HG02588 (cell line): ENCODE measurements at regions not wholly inside any gene's neighbourhood (a gene's known extent, or its start where the extent isn't known, plus 50 kb on each side); places are given as distances from the start of the nearest gene placed in this dataset.
"Not testable (repeated sequence)": the region's sequence is repeated elsewhere in the genome, so short reads cannot be mapped to it uniquely, and the experiment has no call there.

Source experiments
- ATAC-seq: cut with Tn5 transposase; IDR thresholded peaks from one replicate; pipeline ENCODE4 v1.9.1; 2021; ENCODE audit warnings: mild to moderate bottlenecking, moderate library complexity; ENCODE audit not compliant: unreplicated experiment

DNA sequence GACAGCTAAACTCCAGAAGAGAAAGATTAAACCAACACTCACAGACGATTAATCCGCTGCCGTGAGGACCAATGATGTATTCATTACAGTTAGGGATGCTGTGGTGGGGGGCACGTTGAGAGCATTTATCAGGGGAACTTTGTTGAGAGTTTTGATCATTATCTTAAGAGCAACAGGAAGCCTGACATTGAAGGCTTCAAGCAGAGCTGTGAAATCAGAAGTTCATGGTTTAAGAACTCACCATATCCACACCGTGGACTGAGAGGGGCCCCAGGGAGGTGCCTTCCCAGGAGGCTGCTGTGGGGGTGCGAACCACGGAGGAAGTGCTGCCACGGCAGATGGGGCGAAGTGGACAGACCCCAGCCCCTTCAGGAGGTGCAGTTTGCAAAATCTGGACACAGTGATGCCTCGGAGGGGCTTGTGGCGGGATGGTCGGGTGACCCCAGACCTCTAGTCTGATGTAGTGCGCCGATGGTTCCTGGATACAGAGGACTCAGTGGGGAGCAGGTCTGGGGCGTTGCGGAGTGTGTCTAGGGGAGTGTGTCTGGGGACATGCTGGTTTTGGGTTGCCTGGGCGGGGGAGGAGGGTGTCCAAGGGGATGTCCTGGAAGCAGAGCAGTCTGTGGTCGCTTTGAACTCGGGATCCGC lies 73.0 kb downstream of the DIO3 start:
- no peak for ATAC-seq

GRCh38 chr14:101634850-101635748 lies 73.8 kb downstream of the DIO3 start:
- no peak for ATAC-seq

- peak; percentile 79 for ATAC-seq
Measured at GRCh38 chr14:101635749-101636560, 74.7 kb downstream of the DIO3 start.

GRCh38 chr14:101639241-101639833 lies 78.0 kb downstream of the DIO3 start:
- ATAC-seq: no peak

- no peak for ATAC-seq
Measured at GRCh38 chr14:101643651-101644050, 82.4 kb downstream of the DIO3 start.

DNA sequence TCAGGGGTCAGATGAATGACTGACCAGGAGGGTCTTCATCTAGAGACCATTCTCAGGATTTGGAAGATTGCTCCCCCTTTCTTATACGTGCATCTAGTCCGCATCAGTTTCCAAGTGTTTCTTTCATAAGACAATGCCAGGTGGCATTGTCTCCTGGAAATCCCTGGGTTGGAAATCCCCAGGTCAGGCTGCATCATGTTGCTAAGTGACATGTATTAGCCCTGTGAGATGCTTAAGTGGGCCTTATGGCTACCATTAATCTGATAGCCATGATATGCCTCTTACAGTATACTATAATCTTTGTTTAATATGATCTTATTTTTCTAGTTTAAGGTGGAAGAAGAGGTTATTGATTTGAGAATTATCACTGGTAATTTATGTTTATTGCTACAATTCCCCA lies 92.8 kb downstream of the DIO3 start:
- ATAC-seq: no peak

- no peak for ATAC-seq
Measured at GRCh38 chr14:101657372-101657771, 96.1 kb downstream of the DIO3 start.

DNA sequence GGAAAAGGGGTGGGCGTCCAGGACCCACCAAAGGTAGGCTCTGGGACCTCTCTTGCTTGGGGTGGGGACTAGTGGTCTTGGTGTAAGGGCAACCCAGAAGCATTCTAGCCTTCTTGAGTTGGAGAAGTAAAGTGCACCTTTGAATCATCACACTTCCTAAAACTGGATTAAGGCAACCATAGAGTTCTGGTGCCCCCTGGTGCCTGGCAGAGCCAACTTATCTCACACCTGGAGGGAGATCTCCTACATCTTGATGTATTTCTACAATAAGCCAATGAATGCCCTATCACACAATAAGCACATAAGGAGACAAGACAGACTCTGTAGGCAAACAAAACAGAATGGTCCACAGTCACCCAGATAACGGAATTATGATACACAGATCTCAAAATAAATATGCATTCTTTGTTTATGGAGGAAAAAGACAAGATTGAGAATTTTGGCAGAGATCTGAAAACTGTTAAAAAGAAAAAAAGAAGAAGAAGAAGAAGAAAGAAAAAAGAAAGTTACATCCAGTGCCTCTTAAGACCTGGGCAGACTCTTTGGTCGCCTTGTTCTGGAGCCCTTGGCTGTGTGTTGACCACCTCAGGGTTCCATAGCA lies 95.9 kb upstream of the PPP2R5C start:
- no peak for ATAC-seq

- no peak for ATAC-seq
Measured at GRCh38 chr14:101666264-101666663, 95.2 kb upstream of the PPP2R5C start.

GRCh38 chr14:101669629-101670028 lies 91.9 kb upstream of the PPP2R5C start:
- ATAC-seq: no peak

GRCh38 chr14:101673873-101674272 lies 87.6 kb upstream of the PPP2R5C start:
- no peak for ATAC-seq

GRCh38 chr14:101675835-101676234 lies 85.7 kb upstream of the PPP2R5C start:
- ATAC-seq: not testable (repeated sequence)

DNA sequence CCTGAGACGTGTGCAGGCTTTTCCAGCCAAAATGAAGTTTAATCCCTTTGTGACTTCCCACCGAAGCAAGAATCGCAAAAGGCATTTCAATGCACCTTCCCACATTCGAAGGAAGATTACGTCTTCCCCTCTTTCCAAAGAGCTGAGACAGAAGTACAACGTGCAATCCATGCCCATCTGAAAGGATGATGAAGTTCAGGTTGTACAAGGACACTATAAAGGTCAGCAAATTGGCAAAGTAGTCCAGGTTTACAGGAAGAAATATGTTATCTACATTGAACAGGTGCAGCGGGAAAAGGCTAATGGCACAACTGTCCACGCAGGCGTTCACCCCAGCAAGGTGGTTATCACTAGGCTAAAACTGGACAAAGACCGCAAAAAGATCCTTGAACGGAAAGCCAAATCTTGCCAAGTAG lies 83.6 kb upstream of the PPP2R5C start:
- ATAC-seq: not testable (repeated sequence)

- ATAC-seq: no peak
Measured at GRCh38 chr14:101681795-101682194, 79.7 kb upstream of the PPP2R5C start.

GRCh38 chr14:101683365-101683764 lies 78.1 kb upstream of the PPP2R5C start:
- ATAC-seq: no peak

GRCh38 chr14:101687756-101688546 lies 73.6 kb upstream of the PPP2R5C start:
- ATAC-seq: no peak

DNA sequence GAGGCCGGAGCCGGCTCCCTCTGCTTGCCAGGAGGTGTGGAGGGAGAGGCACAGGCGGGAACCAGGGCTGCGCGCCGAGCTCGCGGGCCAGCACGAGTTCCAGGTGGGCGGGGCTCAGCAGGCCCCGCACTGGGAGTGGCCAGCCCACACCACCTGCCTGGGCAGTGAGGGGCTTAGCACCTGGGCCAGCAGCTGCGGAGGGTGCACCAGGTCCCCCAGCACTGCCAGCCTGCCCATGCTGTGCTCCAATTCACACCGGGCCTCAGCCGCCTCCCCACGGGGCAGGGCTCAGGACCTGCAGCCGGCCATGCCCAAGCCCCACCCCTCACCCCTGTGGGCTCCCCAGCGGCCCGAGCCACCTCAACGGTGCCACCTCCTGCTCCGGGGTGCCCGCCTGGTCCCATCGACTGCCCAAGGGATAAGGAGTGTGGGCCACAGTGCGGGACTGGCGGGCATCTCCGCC lies 72.4 kb upstream of the PPP2R5C start:
- no peak for ATAC-seq

GRCh38 chr14:101689966-101690365 lies 71.5 kb upstream of the PPP2R5C start:
- not testable (repeated sequence) for ATAC-seq

GRCh38 chr14:101695659-101696058 lies 65.8 kb upstream of the PPP2R5C start:
- no peak for ATAC-seq

DNA sequence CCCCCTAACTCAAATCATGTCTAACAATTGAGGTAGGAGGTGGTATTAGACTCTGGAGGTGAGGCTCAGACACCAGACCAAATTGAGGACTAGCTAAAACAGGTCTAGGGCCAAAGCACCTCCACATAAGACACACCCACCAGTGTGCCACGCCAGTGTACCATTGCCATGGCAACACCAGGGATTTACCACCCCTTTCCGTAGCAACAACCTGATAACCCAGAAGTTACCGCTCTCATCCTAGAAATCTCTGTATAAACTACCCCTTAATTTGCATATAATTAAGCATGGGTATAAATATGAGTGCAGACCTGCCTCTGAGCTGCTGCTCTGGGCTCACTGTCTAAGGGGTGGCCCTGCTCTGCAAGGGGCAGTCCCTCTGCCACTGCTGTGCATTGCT lies 57.4 kb upstream of the PPP2R5C start:
- no peak for ATAC-seq
